ENCODE measurements at regions not wholly inside any gene's neighbourhood (a gene's known extent, or its start where the extent isn't known, plus 50 kb on each side); places are given as distances from the start of the nearest gene placed in this dataset.

GRCh38 chr13:42453091-42453645 lies 120.8 kb upstream of the TNFSF11 start:
- Histone ChIP-seq H3K4me1 (ENCODE audit: insufficient read depth, low read length, poor library complexity, severe bottlenecking) (no peaks in the 10 kb centered on the region), H3K9ac (ENCODE audit: low read depth, low read length, poor library complexity, severe bottlenecking) (no peak overlapping the region), H2AFZ (ENCODE audit: low read length) (no peak overlapping the region), H3K27me3 (ENCODE audit: insufficient read depth, low read length, poor library complexity, severe bottlenecking) (no peaks in the 10 kb centered on the region), H3F3A (ENCODE audit: low read depth) (no peaks in the 10 kb centered on the region), H3K4me3 (ENCODE audit: low read length, poor library complexity, severe bottlenecking) (no peak overlapping the region), H3K36me3 (ENCODE audit: insufficient read depth, low read length) (no peaks in the 10 kb centered on the region), H4K20me1 (ENCODE audit: insufficient read depth, low read length, poor library complexity, severe bottlenecking) (no peaks in the 10 kb centered on the region), H3K9me3 (ENCODE audit: insufficient read depth, low read depth, low read length) (no peaks in the 10 kb centered on the region), H3K4me2 (ENCODE audit: low read depth, low read length, poor library complexity, severe bottlenecking) (no peak overlapping the region), H3K79me2 (ENCODE audit: insufficient read depth, low read length) (no peaks in the 10 kb centered on the region), H3K9me2 (replicated peaks; ENCODE audit: low read depth, low read length) (no peaks in the 10 kb centered on the region)
- TF ChIP-seq EZH2phosphoT487 (IDR thresholded peaks at IDR 0.05; ENCODE audit: borderline replicate concordance) (no peak), CTCF (conservative IDR thresholded peaks at IDR 0.05; ENCODE audit: low read length) (no peak)

- Histone ChIP-seq H4K20me1 (ENCODE audit: insufficient read depth, low read length, poor library complexity, severe bottlenecking) (no peaks in the 10 kb centered on the region), H3K9ac (ENCODE audit: low read depth, low read length, poor library complexity, severe bottlenecking) (no peak overlapping the region), H3K4me2 (ENCODE audit: low read depth, low read length, poor library complexity, severe bottlenecking) (no peak overlapping the region), H3F3A (ENCODE audit: low read depth) (no peaks in the 10 kb centered on the region), H3K9me3 (ENCODE audit: insufficient read depth, low read depth, low read length) (no peaks in the 10 kb centered on the region), H3K9me2 (replicated peaks; ENCODE audit: low read depth, low read length) (no peaks in the 10 kb centered on the region), H3K4me1 (ENCODE audit: insufficient read depth, low read length, poor library complexity, severe bottlenecking) (no peaks in the 10 kb centered on the region), H3K27me3 (ENCODE audit: insufficient read depth, low read length, poor library complexity, severe bottlenecking) (no peaks in the 10 kb centered on the region), H2AFZ (ENCODE audit: low read length) (no peak overlapping the region), H3K4me3 (ENCODE audit: low read length, poor library complexity, severe bottlenecking) (no peak overlapping the region), H3K36me3 (ENCODE audit: insufficient read depth, low read length) (no peaks in the 10 kb centered on the region), H3K79me2 (ENCODE audit: insufficient read depth, low read length) (no peaks in the 10 kb centered on the region)
- TF ChIP-seq EZH2phosphoT487 (IDR thresholded peaks at IDR 0.05; ENCODE audit: borderline replicate concordance) = no peak
- TF ChIP-seq CTCF (conservative IDR thresholded peaks at IDR 0.05; ENCODE audit: low read length) = no peak
These were observed 119.2 kb upstream of the TNFSF11 start for GRCh38 chr13:42454749-42455148.

GRCh38 chr13:42458193-42458592 lies 115.8 kb upstream of the TNFSF11 start:
- Histone ChIP-seq H3K9ac (ENCODE audit: low read depth, low read length, poor library complexity, severe bottlenecking) (no peak overlapping the region), H4K20me1 (ENCODE audit: insufficient read depth, low read length, poor library complexity, severe bottlenecking) (no peaks in the 10 kb centered on the region), H3K36me3 (ENCODE audit: insufficient read depth, low read length) (no peaks in the 10 kb centered on the region), H2AFZ (ENCODE audit: low read length) (no peak overlapping the region), H3K79me2 (ENCODE audit: insufficient read depth, low read length) (no peaks in the 10 kb centered on the region), H3F3A (ENCODE audit: low read depth) (no peaks in the 10 kb centered on the region), H3K4me3 (ENCODE audit: low read length, poor library complexity, severe bottlenecking) (no peak overlapping the region), H3K4me1 (ENCODE audit: insufficient read depth, low read length, poor library complexity, severe bottlenecking) (no peaks in the 10 kb centered on the region), H3K9me2 (replicated peaks; ENCODE audit: low read depth, low read length) (no peaks in the 10 kb centered on the region), H3K9me3 (ENCODE audit: insufficient read depth, low read depth, low read length) (peaks cover 6% of the 10 kb centered on the region; the same call in 1 of the 2 replicates), H3K4me2 (ENCODE audit: low read depth, low read length, poor library complexity, severe bottlenecking) (no peak overlapping the region), H3K27me3 (ENCODE audit: insufficient read depth, low read length, poor library complexity, severe bottlenecking) (no peaks in the 10 kb centered on the region)
- no peak for TF ChIP-seq CTCF (conservative IDR thresholded peaks at IDR 0.05; ENCODE audit: low read length)
- no peak for TF ChIP-seq EZH2phosphoT487 (IDR thresholded peaks at IDR 0.05; ENCODE audit: borderline replicate concordance)

All from Loucy (cell line).